Neural progenitor cell (in vitro differentiated cells): ENCODE measurements at regions not wholly inside any gene's neighbourhood (a gene's known extent, or its start where the extent isn't known, plus 50 kb on each side); places are given as distances from the start of the nearest gene placed in this dataset.

ENCODE experiments used
- DNase-seq: peaks from one replicate; pipeline ENCODE4 v3.0.0-alpha.2; 2016; ENCODE audit warnings: low spot score
- H2AFZ ChIP-seq: fragments of 200-600 bp; sonication (generic); replicated peaks from 2 replicates; pipeline ENCODE4 v1.6.1; 2016; ENCODE audit warnings: antibody characterized with exemption
- H3F3A ChIP-seq: fragments of 200-600 bp; sonication (generic); 2 replicates; pipeline ENCODE4 v1.6.1; 2016; ENCODE audit warnings: antibody characterized with exemption, low read depth
- H3K27ac ChIP-seq: fragments of 200-600 bp; sonication (generic); 2 replicates; pipeline ENCODE4 v1.5.1; 2016; ENCODE audit warnings: mild to moderate bottlenecking
- H3K27me3 ChIP-seq: fragments of 200-600 bp; sonication (generic); 2 replicates; pipeline ENCODE4 v1.6.1; 2016; ENCODE audit warnings: mild to moderate bottlenecking, moderate library complexity
- H3K36me3 ChIP-seq: fragments of 200-600 bp; sonication (generic); 2 replicates; pipeline ENCODE4 v1.5.1; 2016
- H3K4me1 ChIP-seq: fragments of 200-600 bp; sonication (generic); 2 replicates; pipeline ENCODE4 v1.6.1; 2016; ENCODE audit warnings: mixed run types
- H3K4me2 ChIP-seq: fragments of 200-600 bp; sonication (generic); 2 replicates; pipeline ENCODE4 v1.6.1; 2016
- H3K4me3 ChIP-seq: fragments of 200-600 bp; sonication (generic); 2 replicates; pipeline ENCODE4 v1.5.1; 2016
- H3K79me2 ChIP-seq: fragments of 200-600 bp; sonication (generic); 2 replicates; pipeline ENCODE4 v1.6.1; 2016; ENCODE audit warnings: low read depth
- H3K9ac ChIP-seq: fragments of 200-600 bp; sonication (generic); 2 replicates; pipeline ENCODE4 v1.6.1; 2016
- H3K9me3 ChIP-seq: fragments of 200-600 bp; sonication (generic); 2 replicates; pipeline ENCODE4 v1.5.1; 2016; ENCODE audit warnings: low read depth
- H4K20me1 ChIP-seq: fragments of 200-600 bp; sonication (generic); 2 replicates; pipeline ENCODE4 v1.6.1; 2016; ENCODE audit warnings: low read depth
- H3K27ac Mint-ChIP-seq: 3 replicates; pipeline ENCODE4 v1.8.0; 2021; ENCODE audit warnings: mixed read lengths
- H3K27me3 Mint-ChIP-seq: 2 replicates; pipeline ENCODE4 v1.8.0; 2022; ENCODE audit warnings: low read depth, mild to moderate bottlenecking, inconsistent platforms, moderate library complexity, mixed read lengths; ENCODE audit not compliant: insufficient read depth
- H3K36me3 Mint-ChIP-seq: 3 replicates; pipeline ENCODE4 v1.8.0; 2021; ENCODE audit warnings: mixed read lengths
- H3K4me1 Mint-ChIP-seq: 3 replicates; pipeline ENCODE4 v1.8.0; 2021; ENCODE audit warnings: mixed read lengths
- H3K4me3 Mint-ChIP-seq: 3 replicates; pipeline ENCODE4 v1.8.0; 2021; ENCODE audit warnings: mild to moderate bottlenecking, moderate library complexity, mixed read lengths
- H3K9me3 Mint-ChIP-seq: 3 replicates; pipeline ENCODE4 v1.8.0; 2020; ENCODE audit warnings: mixed read lengths
- CTCF ChIP-seq: fragments of 200-600 bp; sonication (generic); IDR thresholded peaks from 2 replicates; pipeline ENCODE4 v1.5.1; 2017; ENCODE audit warnings: antibody characterized with exemption, mild to moderate bottlenecking
- EZH2 ChIP-seq: fragments of 200-600 bp; sonication (generic); IDR thresholded peaks from 2 replicates; pipeline ENCODE4 v1.6.1; 2017; ENCODE audit warnings: antibody characterized with exemption, mild to moderate bottlenecking, moderate library complexity
- EZH2phosphoT487 ChIP-seq: fragments of 200-600 bp; sonication (generic); IDR thresholded peaks from 2 replicates; pipeline ENCODE4 v1.6.1; 2017; ENCODE audit warnings: antibody characterized with exemption

DNA sequence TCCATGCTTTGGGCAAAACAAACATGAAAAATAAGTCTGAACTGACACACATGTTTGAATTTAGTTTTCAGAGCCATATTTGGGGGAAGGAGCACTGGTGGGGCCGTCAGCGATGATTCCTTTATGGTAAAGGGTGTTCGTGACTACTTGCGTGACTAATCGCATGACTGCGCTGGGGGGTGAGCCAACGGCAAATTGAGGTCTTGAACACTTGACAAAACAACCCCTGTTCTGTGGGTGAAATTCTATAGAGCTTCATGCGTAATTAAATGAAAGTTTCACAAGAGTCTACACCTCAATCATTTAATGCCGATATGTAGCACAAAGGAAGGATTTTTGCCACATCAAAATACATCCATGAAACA, 127.5 kb upstream of the CYP1B1 start:
- no peaks in the 10 kb centered on the region for H3K36me3 ChIP-seq
- H3K4me2 ChIP-seq: no peak overlapping the region
- H4K20me1 ChIP-seq: no peaks in the 10 kb centered on the region
- H3K9ac ChIP-seq: no peak overlapping the region
- Mint-ChIP-seq H3K36me3 (no peaks in the 10 kb centered on the region), H3K27me3 (peaks cover 2% of the 10 kb centered on the region), H3K4me3 (no peak overlapping the region), H3K4me1 (peaks cover 23% of the 10 kb centered on the region), H3K27ac (peak overlapping the region; percentile 9), H3K9me3 (peaks cover 7% of the 10 kb centered on the region)
- H3K27me3 ChIP-seq: no peaks in the 10 kb centered on the region
- no peak overlapping the region for H3K4me3 ChIP-seq
- no peaks in the 10 kb centered on the region for H3F3A ChIP-seq
- H3K27ac ChIP-seq: no peak overlapping the region
- no peak for TF ChIP-seq EZH2
- TF ChIP-seq CTCF: no peak
- TF ChIP-seq EZH2phosphoT487: no peak
- no peaks in the 10 kb centered on the region for H3K9me3 ChIP-seq
- no peaks in the 10 kb centered on the region for H3K79me2 ChIP-seq
- DNase-seq: no peak
- no peaks in the 10 kb centered on the region for H3K4me1 ChIP-seq
- H2AFZ ChIP-seq: no peak overlapping the region

GRCh38 chr2:38202713-38203445, 126.9 kb upstream of the CYP1B1 start:
- H2AFZ ChIP-seq: no peak overlapping the region
- Mint-ChIP-seq H3K9me3 (peaks cover 7% of the 10 kb centered on the region), H3K4me3 (no peak overlapping the region), H3K4me1 (peaks cover 23% of the 10 kb centered on the region), H3K36me3 (no peaks in the 10 kb centered on the region), H3K27me3 (peaks cover 2% of the 10 kb centered on the region), H3K27ac (peak overlapping the region; percentile 9)
- H3K4me3 ChIP-seq: no peak overlapping the region
- H3K9me3 ChIP-seq: no peaks in the 10 kb centered on the region
- H3K4me2 ChIP-seq: no peak overlapping the region
- H3F3A ChIP-seq: no peaks in the 10 kb centered on the region
- H4K20me1 ChIP-seq: no peaks in the 10 kb centered on the region
- no peak for TF ChIP-seq CTCF
- no peak for TF ChIP-seq EZH2
- no peak for TF ChIP-seq EZH2phosphoT487
- no peaks in the 10 kb centered on the region for H3K27me3 ChIP-seq
- no peak overlapping the region for H3K27ac ChIP-seq
- DNase-seq: no peak
- no peaks in the 10 kb centered on the region for H3K79me2 ChIP-seq
- no peaks in the 10 kb centered on the region for H3K36me3 ChIP-seq
- H3K4me1 ChIP-seq: no peaks in the 10 kb centered on the region
- H3K9ac ChIP-seq: no peak overlapping the region

DNA sequence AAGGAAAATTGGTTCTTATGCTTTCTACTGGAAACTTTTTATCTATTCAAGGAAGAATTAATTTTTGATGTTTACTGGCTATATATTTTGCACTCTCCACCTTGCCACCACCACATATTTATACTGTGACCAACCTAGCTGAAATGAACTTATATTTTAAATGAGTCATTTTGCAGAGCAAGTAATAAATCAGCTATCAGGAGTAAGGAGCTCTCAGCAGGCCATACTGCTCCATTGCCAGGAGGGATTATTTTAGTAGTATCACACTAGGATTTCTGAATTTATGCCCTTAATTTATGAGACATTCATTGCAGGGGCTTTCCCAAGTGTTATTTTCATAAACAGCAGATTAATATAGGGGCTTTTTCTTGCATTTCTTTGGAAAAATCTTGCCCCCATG, 125.8 kb upstream of the CYP1B1 start:
- no peaks in the 10 kb centered on the region for H3K36me3 ChIP-seq
- Mint-ChIP-seq H3K27me3 (peaks cover 2% of the 10 kb centered on the region), H3K27ac (no peak overlapping the region), H3K4me3 (no peak overlapping the region), H3K9me3 (peaks cover 2% of the 10 kb centered on the region), H3K4me1 (peaks cover 23% of the 10 kb centered on the region), H3K36me3 (no peaks in the 10 kb centered on the region)
- H3K9ac ChIP-seq: no peak overlapping the region
- no peak overlapping the region for H2AFZ ChIP-seq
- DNase-seq: no peak
- H4K20me1 ChIP-seq: no peaks in the 10 kb centered on the region
- no peak overlapping the region for H3K27ac ChIP-seq
- H3K4me1 ChIP-seq: no peaks in the 10 kb centered on the region
- H3F3A ChIP-seq: no peaks in the 10 kb centered on the region
- no peak overlapping the region for H3K4me3 ChIP-seq
- TF ChIP-seq EZH2phosphoT487 (no peak), CTCF (no peak), EZH2 (no peak)
- H3K9me3 ChIP-seq: no peaks in the 10 kb centered on the region
- H3K79me2 ChIP-seq: no peaks in the 10 kb centered on the region
- H3K27me3 ChIP-seq: no peaks in the 10 kb centered on the region
- H3K4me2 ChIP-seq: no peak overlapping the region
